Lower leg skin (tissue), 3 donors: ENCODE measurements at regions not wholly inside any gene's neighbourhood (a gene's known extent, or its start where the extent isn't known, plus 50 kb on each side); places are given as distances from the start of the nearest gene placed in this dataset.

ENCODE experiments used
- POLR2A ChIP-seq, 2 donors: fragments of 450-650 bp; IDR thresholded peaks; one replicate each; pipeline ENCODE4 v1.6.1; 2016 to 2017; ENCODE audit warnings: antibody characterized with exemption in 2 of 2, mild to moderate bottlenecking in 1 of 2, moderate library complexity in 1 of 2
- TF ChIP-seq, protein P1 (sequence below), 3 donors: fragments of 450-650 bp; IDR thresholded peaks; one replicate each; pipeline ENCODE4 v1.5.1; 2016; ENCODE audit warnings: antibody characterized with exemption in 3 of 3, mild to moderate bottlenecking in 3 of 3, moderate library complexity in 2 of 3

GRCh38 chr5:133876266-133876665, 92.2 kb downstream of the C5orf15 start:
- no peak for TF ChIP-seq POLR2A (IDR thresholded peaks at IDR 0.05)
- TF ChIP-seq, protein P1, sequence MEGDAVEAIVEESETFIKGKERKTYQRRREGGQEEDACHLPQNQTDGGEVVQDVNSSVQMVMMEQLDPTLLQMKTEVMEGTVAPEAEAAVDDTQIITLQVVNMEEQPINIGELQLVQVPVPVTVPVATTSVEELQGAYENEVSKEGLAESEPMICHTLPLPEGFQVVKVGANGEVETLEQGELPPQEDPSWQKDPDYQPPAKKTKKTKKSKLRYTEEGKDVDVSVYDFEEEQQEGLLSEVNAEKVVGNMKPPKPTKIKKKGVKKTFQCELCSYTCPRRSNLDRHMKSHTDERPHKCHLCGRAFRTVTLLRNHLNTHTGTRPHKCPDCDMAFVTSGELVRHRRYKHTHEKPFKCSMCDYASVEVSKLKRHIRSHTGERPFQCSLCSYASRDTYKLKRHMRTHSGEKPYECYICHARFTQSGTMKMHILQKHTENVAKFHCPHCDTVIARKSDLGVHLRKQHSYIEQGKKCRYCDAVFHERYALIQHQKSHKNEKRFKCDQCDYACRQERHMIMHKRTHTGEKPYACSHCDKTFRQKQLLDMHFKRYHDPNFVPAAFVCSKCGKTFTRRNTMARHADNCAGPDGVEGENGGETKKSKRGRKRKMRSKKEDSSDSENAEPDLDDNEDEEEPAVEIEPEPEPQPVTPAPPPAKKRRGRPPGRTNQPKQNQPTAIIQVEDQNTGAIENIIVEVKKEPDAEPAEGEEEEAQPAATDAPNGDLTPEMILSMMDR (IDR thresholded peaks at IDR 0.05) = no peak
